Skeletal muscle satellite cell (primary cell): ENCODE measurements at regions not wholly inside any gene's neighbourhood (a gene's known extent, or its start where the extent isn't known, plus 50 kb on each side); places are given as distances from the start of the nearest gene placed in this dataset.
"Not testable (repeated sequence)": the region's sequence is repeated elsewhere in the genome, so short reads cannot be mapped to it uniquely, and the experiment has no call there.

Source experiments
- H3K27me3 ChIP-seq: 2 replicates; pipeline ENCODE4 v1.7.0; 2013; ENCODE audit warnings: low read length; ENCODE audit not compliant: control insufficient read depth, insufficient read depth
- H3K36me3 ChIP-seq: 2 replicates; pipeline ENCODE4 v1.7.0; 2013; ENCODE audit warnings: mild to moderate bottlenecking, control low read depth, low read length; ENCODE audit not compliant: insufficient read depth
- H3K4me1 ChIP-seq: 2 replicates; pipeline ENCODE4 v1.7.0; 2013; ENCODE audit warnings: low read length; ENCODE audit not compliant: control insufficient read depth, insufficient read depth
- H3K4me2 ChIP-seq: 2 replicates; pipeline ENCODE4 v1.7.0; 2013; ENCODE audit warnings: mild to moderate bottlenecking, low read length
- H3K4me3 ChIP-seq: 2 replicates; pipeline ENCODE4 v1.7.0; 2013; ENCODE audit warnings: low read length
- H3K9ac ChIP-seq: 2 replicates; pipeline ENCODE4 v1.7.0; 2013; ENCODE audit warnings: mild to moderate bottlenecking, low read depth, low read length, moderate library complexity
- H3K9me3 ChIP-seq: replicated peaks from 2 replicates; pipeline ENCODE4 v1.7.0; 2013; ENCODE audit warnings: mild to moderate bottlenecking, control low read depth, low read length

- Histone ChIP-seq H3K36me3 (no peaks in the 10 kb centered on the region), H3K9me3 (no peaks in the 10 kb centered on the region), H3K27me3 (no peaks in the 10 kb centered on the region), H3K9ac (no peak overlapping the region), H3K4me1 (peaks cover 11% of the 10 kb centered on the region), H3K4me3 (peak overlapping the region; percentile 27), H3K4me2 (peak overlapping the region; percentile 26)
These were observed 480.9 kb upstream of the TMEM132C start for GRCh38 chr12:127785986-127786590.

- no peak overlapping the region for H3K4me3 ChIP-seq
- H3K27me3 ChIP-seq: no peaks in the 10 kb centered on the region
- no peaks in the 10 kb centered on the region for H3K36me3 ChIP-seq
- H3K4me1 ChIP-seq: peaks cover 11% of the 10 kb centered on the region
- no peak overlapping the region for H3K4me2 ChIP-seq
- no peaks in the 10 kb centered on the region for H3K9me3 ChIP-seq
- no peak overlapping the region for H3K9ac ChIP-seq
These were observed 479.4 kb upstream of the TMEM132C start for GRCh38 chr12:127787544-127787943.

- Histone ChIP-seq H3K36me3 (no peaks in the 10 kb centered on the region), H3K27me3 (no peaks in the 10 kb centered on the region), H3K4me2 (no peak overlapping the region), H3K9ac (no peak overlapping the region), H3K4me1 (peaks cover 8% of the 10 kb centered on the region), H3K4me3 (no peak overlapping the region), H3K9me3 (no peaks in the 10 kb centered on the region)
These were observed 476.6 kb upstream of the TMEM132C start for GRCh38 chr12:127790376-127790775.

GRCh38 chr12:127791217-127791616 lies 475.8 kb upstream of the TMEM132C start:
- H3K9ac ChIP-seq: no peak overlapping the region
- H3K4me2 ChIP-seq: no peak overlapping the region
- H3K4me3 ChIP-seq: no peak overlapping the region
- no peaks in the 10 kb centered on the region for H3K4me1 ChIP-seq
- no peaks in the 10 kb centered on the region for H3K36me3 ChIP-seq
- no peaks in the 10 kb centered on the region for H3K9me3 ChIP-seq
- no peaks in the 10 kb centered on the region for H3K27me3 ChIP-seq

GRCh38 chr12:127797918-127798317 lies 469.1 kb upstream of the TMEM132C start:
- no peaks in the 10 kb centered on the region for H3K36me3 ChIP-seq
- no peaks in the 10 kb centered on the region for H3K27me3 ChIP-seq
- no peak overlapping the region for H3K9ac ChIP-seq
- no peaks in the 10 kb centered on the region for H3K4me1 ChIP-seq
- no peaks in the 10 kb centered on the region for H3K9me3 ChIP-seq
- no peak overlapping the region for H3K4me3 ChIP-seq
- H3K4me2 ChIP-seq: no peak overlapping the region

GRCh38 chr12:127802271-127802670 lies 464.7 kb upstream of the TMEM132C start:
- Histone ChIP-seq H3K27me3 (no peaks in the 10 kb centered on the region), H3K4me2 (no peak overlapping the region), H3K9me3 (no peaks in the 10 kb centered on the region), H3K9ac (no peak overlapping the region), H3K36me3 (no peaks in the 10 kb centered on the region), H3K4me1 (peaks cover 4% of the 10 kb centered on the region), H3K4me3 (no peak overlapping the region)

- Histone ChIP-seq H3K4me3 (no peak overlapping the region), H3K9ac (no peak overlapping the region), H3K27me3 (no peaks in the 10 kb centered on the region), H3K4me2 (no peak overlapping the region), H3K4me1 (peaks cover 4% of the 10 kb centered on the region), H3K9me3 (no peaks in the 10 kb centered on the region), H3K36me3 (no peaks in the 10 kb centered on the region)
These were observed 463.4 kb upstream of the TMEM132C start for GRCh38 chr12:127803545-127803944.

GRCh38 chr12:127809275-127809674 lies 457.7 kb upstream of the TMEM132C start:
- peak overlapping the region; percentile 31 for H3K4me2 ChIP-seq
- no peaks in the 10 kb centered on the region for H3K27me3 ChIP-seq
- peak overlapping the region; percentile 76 for H3K9ac ChIP-seq
- H3K9me3 ChIP-seq: no peaks in the 10 kb centered on the region
- peaks cover 32% of the 10 kb centered on the region for H3K4me1 ChIP-seq
- H3K36me3 ChIP-seq: no peaks in the 10 kb centered on the region
- H3K4me3 ChIP-seq: no peak overlapping the region

- H3K36me3 ChIP-seq: no peaks in the 10 kb centered on the region
- H3K27me3 ChIP-seq: no peaks in the 10 kb centered on the region
- H3K4me2 ChIP-seq: peak overlapping the region; percentile 31
- peak overlapping the region; percentile 76 for H3K9ac ChIP-seq
- no peak overlapping the region for H3K4me3 ChIP-seq
- peaks cover 32% of the 10 kb centered on the region for H3K4me1 ChIP-seq
- no peaks in the 10 kb centered on the region for H3K9me3 ChIP-seq
These were observed 456.9 kb upstream of the TMEM132C start for GRCh38 chr12:127810041-127810440.

- not testable (repeated sequence) for H3K9me3 ChIP-seq, H3K4me3 ChIP-seq, H3K36me3 ChIP-seq, H3K27me3 ChIP-seq
- peaks cover 32% of the 10 kb centered on the region for H3K4me1 ChIP-seq
- H3K4me2 ChIP-seq: peak overlapping the region; percentile 21
- peak overlapping the region; percentile 53 for H3K9ac ChIP-seq
These were observed 456.5 kb upstream of the TMEM132C start for GRCh38 chr12:127810459-127810858.

- Histone ChIP-seq H3K9me3 (no peaks in the 10 kb centered on the region), H3K36me3 (no peaks in the 10 kb centered on the region), H3K4me3 (no peak overlapping the region), H3K4me2 (no peak overlapping the region), H3K9ac (peak overlapping the region; percentile 13), H3K27me3 (no peaks in the 10 kb centered on the region), H3K4me1 (peaks cover 32% of the 10 kb centered on the region)
These were observed 455.0 kb upstream of the TMEM132C start for GRCh38 chr12:127811988-127812387.

GRCh38 chr12:127813147-127813546 lies 453.8 kb upstream of the TMEM132C start:
- Histone ChIP-seq H3K36me3 (no peaks in the 10 kb centered on the region), H3K9me3 (no peaks in the 10 kb centered on the region), H3K4me3 (no peak overlapping the region), H3K4me2 (no peak overlapping the region), H3K4me1 (peaks cover 32% of the 10 kb centered on the region), H3K27me3 (no peaks in the 10 kb centered on the region), H3K9ac (no peak overlapping the region)
